NB4 (cell line): ENCODE measurements at regions not wholly inside any gene's neighbourhood (a gene's known extent, or its start where the extent isn't known, plus 50 kb on each side); places are given as distances from the start of the nearest gene placed in this dataset.

Experiments used
- CTCF ChIP-seq: IDR thresholded peaks from one replicate; pipeline ENCODE4 v1.5.1; 2012; ENCODE audit warnings: low read depth, low read length
- MAX ChIP-seq: IDR thresholded peaks from 2 replicates; pipeline ENCODE4 v1.6.1; 2011; ENCODE audit warnings: low read depth, low read length
- MYC ChIP-seq: IDR thresholded peaks from 2 replicates; pipeline ENCODE4 v1.6.1; 2011; ENCODE audit warnings: low read depth, low read length

GRCh38 chr6:122187186-122187585, 212.3 kb upstream of the HSF2 start:
- TF ChIP-seq CTCF (no peak), MYC (no peak), MAX (no peak)
